GM18870 (cell line): ENCODE measurements at regions not wholly inside any gene's neighbourhood (a gene's known extent, or its start where the extent isn't known, plus 50 kb on each side); places are given as distances from the start of the nearest gene placed in this dataset.

Source experiments
- ATAC-seq: cut with Tn5 transposase; IDR thresholded peaks from one replicate; pipeline ENCODE4 v1.9.1; 2021; ENCODE audit warnings: moderate library complexity; ENCODE audit not compliant: unreplicated experiment

GRCh38 chr13:107434347-107434746 is 781.0 kb downstream of the LIG4 start:
- ATAC-seq = no peak

GRCh38 chr13:107427536-107427935 is 787.8 kb downstream of the LIG4 start:
- no peak for ATAC-seq

- no peak for ATAC-seq
These were observed 792.9 kb downstream of the LIG4 start for GRCh38 chr13:107422421-107422820.

GRCh38 chr13:107421951-107422350 is 793.4 kb downstream of the LIG4 start:
- ATAC-seq = no peak

GRCh38 chr13:107421028-107421427 is 794.3 kb downstream of the LIG4 start:
- ATAC-seq = no peak

GRCh38 chr13:107413005-107413404 is 802.3 kb downstream of the LIG4 start:
- no peak for ATAC-seq

- ATAC-seq = no peak
These were observed 808.3 kb downstream of the LIG4 start for GRCh38 chr13:107407074-107407473.

- no peak for ATAC-seq
These were observed 819.2 kb downstream of the LIG4 start for GRCh38 chr13:107395927-107396662.

- no peak for ATAC-seq
These were observed 823.1 kb downstream of the LIG4 start for GRCh38 chr13:107392205-107392604.

- ATAC-seq = no peak
These were observed 819.6 kb upstream of the ARGLU1 start for GRCh38 chr13:107387525-107387924.

GRCh38 chr13:107379407-107380155 is 811.6 kb upstream of the ARGLU1 start:
- ATAC-seq = no peak

- ATAC-seq = no peak
These were observed 808.6 kb upstream of the ARGLU1 start for GRCh38 chr13:107376341-107377125.

- no peak for ATAC-seq
These were observed 807.9 kb upstream of the ARGLU1 start for GRCh38 chr13:107375701-107376340.

GRCh38 chr13:107374038-107374437 is 806.1 kb upstream of the ARGLU1 start:
- no peak for ATAC-seq

- ATAC-seq = no peak
These were observed 805.6 kb upstream of the ARGLU1 start for GRCh38 chr13:107373551-107373950.

GRCh38 chr13:107370015-107370785 is 802.3 kb upstream of the ARGLU1 start:
- no peak for ATAC-seq

GRCh38 chr13:107367258-107367657 is 799.3 kb upstream of the ARGLU1 start:
- ATAC-seq = no peak

- ATAC-seq = no peak
These were observed 797.7 kb upstream of the ARGLU1 start for GRCh38 chr13:107365466-107366215.

GRCh38 chr13:107364658-107365057 is 796.7 kb upstream of the ARGLU1 start:
- ATAC-seq = no peak

- no peak for ATAC-seq
These were observed 793.7 kb upstream of the ARGLU1 start for GRCh38 chr13:107361666-107362065.
